Suprapubic skin (tissue), 4 donors: ENCODE measurements at regions not wholly inside any gene's neighbourhood (a gene's known extent, or its start where the extent isn't known, plus 50 kb on each side); places are given as distances from the start of the nearest gene placed in this dataset.
A peak's percentile ranks its signal among the peaks of the same experiment; 100 is the strongest.
"Not testable (repeated sequence)": the region's sequence is repeated elsewhere in the genome, so short reads cannot be mapped to it uniquely, and the experiment has no call there.

Experiments used
- DNase-seq, 2 donors: peaks; one replicate each; pipeline ENCODE4 v3.0.0-alpha.2; 2019; ENCODE audit warnings: low spot score in 2 of 2
- H3K27ac ChIP-seq: fragments of 200-600 bp; sonication (generic); one replicate; pipeline ENCODE4 v1.5.1; 2019
- H3K27me3 ChIP-seq: fragments of 200-600 bp; sonication (generic); one replicate; pipeline ENCODE4 v1.5.1; 2019
- H3K36me3 ChIP-seq: fragments of 200-600 bp; sonication (generic); one replicate; pipeline ENCODE4 v1.5.1; 2019
- H3K4me1 ChIP-seq: fragments of 200-600 bp; sonication (generic); one replicate; pipeline ENCODE4 v1.5.1; 2019
- H3K4me3 ChIP-seq: fragments of 200-600 bp; sonication (generic); one replicate; pipeline ENCODE4 v1.5.1; 2019; ENCODE audit warnings: mild to moderate bottlenecking
- H3K9me3 ChIP-seq: fragments of 200-600 bp; sonication (generic); one replicate; pipeline ENCODE4 v1.5.1; 2019
- CTCF ChIP-seq, 2 donors: fragments of 200-600 bp in 1 of 2; fragments of 450-650 bp in 1 of 2; sonication (generic) in 1 of 2; IDR thresholded peaks; one replicate each; pipeline ENCODE4 v1.5.1; 2016 to 2019; ENCODE audit warnings: antibody characterized with exemption in 2 of 2, mild to moderate bottlenecking in 1 of 2, moderate library complexity in 1 of 2
- EP300 ChIP-seq: sonication (generic); formaldehyde crosslinking; IDR thresholded peaks from one replicate; pipeline ENCODE4 v1.6.1; 2017; ENCODE audit warnings: antibody characterized with exemption
- POLR2A ChIP-seq, 2 donors: fragments of 450-650 bp; IDR thresholded peaks; one replicate each; pipeline ENCODE4 v1.6.1; 2017; ENCODE audit warnings: antibody characterized with exemption in 2 of 2, mild to moderate bottlenecking in 2 of 2, moderate library complexity in 2 of 2
- POLR2AphosphoS5 ChIP-seq, 3 donors: sonication (generic); formaldehyde crosslinking; IDR thresholded peaks; one replicate each; pipeline ENCODE4 v1.6.1; 2017; ENCODE audit warnings: antibody characterized with exemption in 3 of 3
- WGBS: methylation state at CpG from one replicate; pipeline ENCODE4 v1.1.5; 2018; 5-methylcytosine and 5-hydroxymethylcytosine counted together

GRCh38 chr16:88193706-88194396, 188.9 kb upstream of the ZNF469 start:
- not testable (repeated sequence) for DNase-seq
- TF ChIP-seq CTCF (IDR thresholded peaks at IDR 0.05) = peak; percentile 23 to 70

GRCh38 chr16:88194397-88195268, 188.1 kb upstream of the ZNF469 start:
- Histone ChIP-seq H3K36me3 (no peaks in the 10 kb centered on the region), H3K27ac (peak overlapping the region; percentile 77), H3K27me3 (peaks cover 2% of the 10 kb centered on the region), H3K4me1 (peaks cover 12% of the 10 kb centered on the region), H3K9me3 (no peaks in the 10 kb centered on the region), H3K4me3 (peak overlapping the region; percentile 14)
- peak; percentile 88 to 89 for DNase-seq
- WGBS = 50% methylated on average over 46 of the region's 47 CpGs
- TF ChIP-seq EP300 = no peak
- no peak for TF ChIP-seq POLR2A (IDR thresholded peaks at IDR 0.05)
- TF ChIP-seq POLR2AphosphoS5 (IDR thresholded peaks at IDR 0.05) = peak in 1 of 3 donors; percentile 32
- no peak for TF ChIP-seq CTCF (IDR thresholded peaks at IDR 0.05)

More at GRCh38 chr16:88193706-88194396, 188.9 kb upstream of the ZNF469 start:
- peak overlapping the region; percentile 77 for H3K27ac ChIP-seq
- WGBS = 62% methylated on average over 7 of the region's 15 CpGs
- H3K9me3 ChIP-seq, H3K27me3 ChIP-seq, H3K36me3 ChIP-seq: not testable (repeated sequence)
- H3K4me1 ChIP-seq = peaks cover 12% of the 10 kb centered on the region
- peak overlapping the region; percentile 14 for H3K4me3 ChIP-seq

GRCh38 chr16:88195269-88195705, 187.5 kb upstream of the ZNF469 start:
- no peaks in the 10 kb centered on the region for H3K36me3 ChIP-seq
- no peak overlapping the region for H3K4me3 ChIP-seq
- DNase-seq = no peak
- H3K27ac ChIP-seq = no peak overlapping the region
- peaks cover 12% of the 10 kb centered on the region for H3K4me1 ChIP-seq
- no peaks in the 10 kb centered on the region for H3K9me3 ChIP-seq
- TF ChIP-seq CTCF (IDR thresholded peaks at IDR 0.05) (no peak), EP300 (no peak), POLR2AphosphoS5 (IDR thresholded peaks at IDR 0.05) (no peak), POLR2A (IDR thresholded peaks at IDR 0.05) (no peak)
- peaks cover 2% of the 10 kb centered on the region for H3K27me3 ChIP-seq
- 73% methylated on average over 10 of the region's 10 CpGs for WGBS

- no peak overlapping the region for H3K27ac ChIP-seq
- no peak for DNase-seq
- H3K4me3 ChIP-seq = no peak overlapping the region
- no peaks in the 10 kb centered on the region for H3K9me3 ChIP-seq
- TF ChIP-seq EP300 (no peak), POLR2A (IDR thresholded peaks at IDR 0.05) (no peak), CTCF (IDR thresholded peaks at IDR 0.05) (no peak), POLR2AphosphoS5 (IDR thresholded peaks at IDR 0.05) (no peak)
- peaks cover 12% of the 10 kb centered on the region for H3K4me1 ChIP-seq
- 83% methylated on average over 6 of the region's 9 CpGs for WGBS
- no peaks in the 10 kb centered on the region for H3K36me3 ChIP-seq
- peaks cover 2% of the 10 kb centered on the region for H3K27me3 ChIP-seq
Observed at GRCh38 chr16:88195911-88196465, 186.8 kb upstream of the ZNF469 start.
